DND-41 (cell line): ENCODE measurements at regions not wholly inside any gene's neighbourhood (a gene's known extent, or its start where the extent isn't known, plus 50 kb on each side); places are given as distances from the start of the nearest gene placed in this dataset.

Source experiments
- ATAC-seq: fragments of 200-7000 bp; cut with Tn5 transposase; 3 replicates; pipeline ENCODE4 v1.9.1; 2021; ENCODE audit warnings: low read depth; ENCODE audit not compliant: insufficient read depth
- DNase-seq: peaks from one replicate; pipeline ENCODE4 v3.0.0-alpha.2; 2020
- H2AFZ ChIP-seq: 2 replicates; pipeline ENCODE4 v1.6.0; 2012; ENCODE audit warnings: low read depth, low read length
- H3K27ac ChIP-seq: 2 replicates; pipeline ENCODE4 v1.5.1; 2012; ENCODE audit warnings: low read length, inconsistent platforms
- H3K27me3 ChIP-seq: fragments of 200-600 bp; sonication (generic); 2 replicates; pipeline ENCODE4 v1.6.0; 2012; ENCODE audit warnings: low read length, mild to moderate bottlenecking, inconsistent platforms; ENCODE audit not compliant: insufficient read depth, poor library complexity
- H3K36me3 ChIP-seq: 2 replicates; pipeline ENCODE4 v1.5.1; 2012; ENCODE audit warnings: low read length, inconsistent platforms; ENCODE audit not compliant: insufficient read depth
- H3K4me1 ChIP-seq: 2 replicates; pipeline ENCODE4 v1.5.1; 2012; ENCODE audit warnings: mild to moderate bottlenecking, low read length; ENCODE audit not compliant: insufficient read depth
- H3K4me2 ChIP-seq: 2 replicates; pipeline ENCODE4 v1.6.0; 2012; ENCODE audit warnings: mild to moderate bottlenecking, moderate library complexity, low read length, inconsistent platforms; ENCODE audit not compliant: insufficient read depth
- H3K4me3 ChIP-seq, 2 experiments: fragments of 200-600 bp in 1 of 2; shearing (Covaris generic) in 1 of 2; 2 replicates each; pipeline ENCODE4 v1.5.1; 2012 to 2016; ENCODE audit warnings: inconsistent platforms in 2 of 2, low read length in 2 of 2, mild to moderate bottlenecking in 2 of 2, low read depth in 1 of 2, moderate library complexity in 1 of 2
- H3K79me2 ChIP-seq: 2 replicates; pipeline ENCODE4 v1.6.0; 2012; ENCODE audit warnings: low read length, inconsistent platforms; ENCODE audit not compliant: insufficient read depth
- H3K9ac ChIP-seq: 2 replicates; pipeline ENCODE4 v1.6.0; 2012; ENCODE audit warnings: low read depth, mild to moderate bottlenecking, inconsistent platforms, low read length, moderate library complexity
- H3K9me3 ChIP-seq: 2 replicates; pipeline ENCODE4 v1.5.1; 2012; ENCODE audit warnings: low read length, moderate library complexity, mild to moderate bottlenecking, inconsistent platforms; ENCODE audit not compliant: insufficient read depth, severe bottlenecking
- H4K20me1 ChIP-seq: 2 replicates; pipeline ENCODE4 v1.6.0; 2012; ENCODE audit warnings: low read length; ENCODE audit not compliant: insufficient read depth
- EZH2 ChIP-seq: IDR thresholded peaks from 3 replicates; pipeline ENCODE4 v1.6.1; 2012; ENCODE audit warnings: borderline replicate concordance, low read depth, mild to moderate bottlenecking, moderate library complexity, low read length, inconsistent platforms; ENCODE audit not compliant: severe bottlenecking
- TF ChIP-seq, protein P1 (sequence below): IDR thresholded peaks from 2 replicates; pipeline ENCODE4 v1.5.1; 2012; ENCODE audit warnings: borderline replicate concordance, low read length, moderate library complexity, mild to moderate bottlenecking; ENCODE audit not compliant: poor library complexity, severe bottlenecking; ENCODE audit errors: extremely low read depth

DNA sequence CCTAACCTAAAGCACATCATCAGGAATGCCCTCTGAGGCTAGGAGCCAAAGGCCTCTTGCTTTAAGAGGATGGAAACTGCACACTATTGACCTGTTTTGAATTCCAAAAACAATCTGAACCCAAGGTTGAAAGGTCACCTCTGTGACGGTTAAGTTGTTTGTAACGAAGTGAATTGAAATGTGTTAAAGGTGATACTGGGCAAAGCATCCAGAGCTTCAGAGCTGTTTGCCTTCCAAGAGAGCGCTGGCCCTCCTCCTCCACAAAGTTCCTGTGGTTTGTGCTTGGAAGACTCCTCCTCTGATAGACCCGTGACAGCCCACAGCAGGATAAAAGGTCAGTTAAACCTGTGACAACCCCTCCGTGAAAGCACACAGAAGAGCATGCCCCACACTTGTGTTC is 133.7 kb upstream of the CTTNBP2 start:
- Histone ChIP-seq H3K4me2 (no peak overlapping the region), H3K36me3 (no peaks in the 10 kb centered on the region), H3K79me2 (no peaks in the 10 kb centered on the region), H2AFZ (no peak overlapping the region), H3K27me3 (peaks cover 7% of the 10 kb centered on the region), H3K27ac (no peak overlapping the region), H3K4me1 (no peaks in the 10 kb centered on the region), H3K9me3 (no peaks in the 10 kb centered on the region), H3K9ac (no peak overlapping the region), H3K4me3 (no peak overlapping the region), H4K20me1 (no peaks in the 10 kb centered on the region)
- no peak for DNase-seq
- TF ChIP-seq, protein P1, sequence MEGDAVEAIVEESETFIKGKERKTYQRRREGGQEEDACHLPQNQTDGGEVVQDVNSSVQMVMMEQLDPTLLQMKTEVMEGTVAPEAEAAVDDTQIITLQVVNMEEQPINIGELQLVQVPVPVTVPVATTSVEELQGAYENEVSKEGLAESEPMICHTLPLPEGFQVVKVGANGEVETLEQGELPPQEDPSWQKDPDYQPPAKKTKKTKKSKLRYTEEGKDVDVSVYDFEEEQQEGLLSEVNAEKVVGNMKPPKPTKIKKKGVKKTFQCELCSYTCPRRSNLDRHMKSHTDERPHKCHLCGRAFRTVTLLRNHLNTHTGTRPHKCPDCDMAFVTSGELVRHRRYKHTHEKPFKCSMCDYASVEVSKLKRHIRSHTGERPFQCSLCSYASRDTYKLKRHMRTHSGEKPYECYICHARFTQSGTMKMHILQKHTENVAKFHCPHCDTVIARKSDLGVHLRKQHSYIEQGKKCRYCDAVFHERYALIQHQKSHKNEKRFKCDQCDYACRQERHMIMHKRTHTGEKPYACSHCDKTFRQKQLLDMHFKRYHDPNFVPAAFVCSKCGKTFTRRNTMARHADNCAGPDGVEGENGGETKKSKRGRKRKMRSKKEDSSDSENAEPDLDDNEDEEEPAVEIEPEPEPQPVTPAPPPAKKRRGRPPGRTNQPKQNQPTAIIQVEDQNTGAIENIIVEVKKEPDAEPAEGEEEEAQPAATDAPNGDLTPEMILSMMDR = no peak
- TF ChIP-seq EZH2 = no peak
- ATAC-seq = no peak

DNA sequence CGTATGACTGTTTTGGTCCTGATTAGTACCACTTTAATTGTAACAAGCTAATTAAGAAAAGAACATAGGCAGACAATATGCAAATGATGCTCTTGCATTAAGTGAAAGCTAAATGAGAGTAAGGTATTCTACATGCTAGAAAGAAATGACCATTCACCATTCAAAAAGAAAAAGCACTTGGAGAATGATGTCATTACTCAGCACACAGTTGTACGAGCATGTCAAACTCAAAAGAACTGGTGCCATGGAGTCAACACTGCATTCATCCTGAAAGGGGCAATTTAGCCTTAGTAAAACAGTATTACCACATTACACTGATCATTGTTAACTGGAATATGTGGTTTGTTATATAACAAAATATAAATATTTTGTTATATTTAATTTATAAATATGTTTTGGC is 136.2 kb upstream of the CTTNBP2 start:
- Histone ChIP-seq H3K9me3 (no peaks in the 10 kb centered on the region), H2AFZ (no peak overlapping the region), H3K4me3 (no peak overlapping the region), H3K27ac (no peak overlapping the region), H3K27me3 (peaks cover 7% of the 10 kb centered on the region), H3K36me3 (no peaks in the 10 kb centered on the region), H3K4me1 (no peaks in the 10 kb centered on the region), H4K20me1 (no peaks in the 10 kb centered on the region), H3K79me2 (no peaks in the 10 kb centered on the region), H3K4me2 (no peak overlapping the region), H3K9ac (no peak overlapping the region)
- DNase-seq (no peak), ATAC-seq (no peak)
- TF ChIP-seq, protein P1 = no peak
- TF ChIP-seq EZH2 = no peak

GRCh38 chr7:118011652-118012051 is 138.4 kb upstream of the CTTNBP2 start:
- TF ChIP-seq, protein P1 = no peak
- TF ChIP-seq EZH2 = no peak
- Histone ChIP-seq H3K4me2 (no peak overlapping the region), H2AFZ (no peak overlapping the region), H3K27me3 (no peaks in the 10 kb centered on the region), H3K36me3 (no peaks in the 10 kb centered on the region), H3K27ac (no peak overlapping the region), H3K4me1 (no peaks in the 10 kb centered on the region), H3K9me3 (no peaks in the 10 kb centered on the region), H3K9ac (no peak overlapping the region), H3K4me3 (no peak overlapping the region), H3K79me2 (no peaks in the 10 kb centered on the region), H4K20me1 (no peaks in the 10 kb centered on the region)
- DNase-seq = no peak
- ATAC-seq = no peak
